ENCODE measurements at regions not wholly inside any gene's neighbourhood (a gene's known extent, or its start where the extent isn't known, plus 50 kb on each side); places are given as distances from the start of the nearest gene placed in this dataset.
"Not testable (repeated sequence)": the region's sequence is repeated elsewhere in the genome, so short reads cannot be mapped to it uniquely, and the experiment has no call there.

DNA sequence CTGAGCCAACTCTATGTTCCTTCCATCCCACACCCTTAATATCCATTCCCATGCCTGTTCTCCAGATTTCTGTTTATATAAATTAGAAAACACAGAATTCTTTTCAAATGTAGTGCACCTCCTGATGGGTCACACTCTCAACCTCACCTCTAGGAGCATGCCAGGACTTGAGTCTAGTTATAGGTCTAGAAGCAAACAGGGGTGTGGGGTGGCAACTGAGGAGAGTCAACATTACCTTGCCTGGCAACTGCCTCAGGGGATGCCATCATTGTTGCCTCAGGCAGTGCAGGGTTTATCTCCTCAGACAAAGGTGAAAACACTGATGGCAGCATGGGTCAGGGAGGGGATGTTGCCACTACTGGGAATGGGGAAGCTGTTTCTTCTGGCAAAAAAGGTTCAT lies 181.0 kb upstream of the IPO5 start:
- not testable (repeated sequence) for H3K79me2 ChIP-seq (ENCODE audit: insufficient read depth, low read length); H3K4me1 Mint-ChIP-seq (ENCODE audit: low read depth, unreplicated experiment); H3K27me3 Mint-ChIP-seq (ENCODE audit: low read depth, unreplicated experiment); H3K36me3 Mint-ChIP-seq (ENCODE audit: low read depth, unreplicated experiment); H3K27ac Mint-ChIP-seq (ENCODE audit: unreplicated experiment); H3K4me3 ChIP-seq (ENCODE audit: insufficient read depth, low read depth, low read length); H4K20me1 ChIP-seq (ENCODE audit: insufficient read depth, low read length); H3K4me2 ChIP-seq (ENCODE audit: low read length); H3K27ac ChIP-seq (ENCODE audit: low read depth, low read length); H3K4me3 Mint-ChIP-seq (ENCODE audit: unreplicated experiment); H3K4me1 ChIP-seq (ENCODE audit: insufficient read depth, low read length); H3K36me3 ChIP-seq (ENCODE audit: insufficient read depth, low read length); H3K9ac ChIP-seq (ENCODE audit: low read length); DNase-seq (ENCODE audit: low read depth); H3K27me3 ChIP-seq (ENCODE audit: insufficient read depth, low read length); H2AFZ ChIP-seq (ENCODE audit: low read depth, low read length); H3K9me3 ChIP-seq (ENCODE audit: insufficient read depth, low read depth, low read length); FAIRE-seq
- H3K9me3 Mint-ChIP-seq (ENCODE audit: unreplicated experiment): peaks cover 13% of the 10 kb centered on the region

DNA sequence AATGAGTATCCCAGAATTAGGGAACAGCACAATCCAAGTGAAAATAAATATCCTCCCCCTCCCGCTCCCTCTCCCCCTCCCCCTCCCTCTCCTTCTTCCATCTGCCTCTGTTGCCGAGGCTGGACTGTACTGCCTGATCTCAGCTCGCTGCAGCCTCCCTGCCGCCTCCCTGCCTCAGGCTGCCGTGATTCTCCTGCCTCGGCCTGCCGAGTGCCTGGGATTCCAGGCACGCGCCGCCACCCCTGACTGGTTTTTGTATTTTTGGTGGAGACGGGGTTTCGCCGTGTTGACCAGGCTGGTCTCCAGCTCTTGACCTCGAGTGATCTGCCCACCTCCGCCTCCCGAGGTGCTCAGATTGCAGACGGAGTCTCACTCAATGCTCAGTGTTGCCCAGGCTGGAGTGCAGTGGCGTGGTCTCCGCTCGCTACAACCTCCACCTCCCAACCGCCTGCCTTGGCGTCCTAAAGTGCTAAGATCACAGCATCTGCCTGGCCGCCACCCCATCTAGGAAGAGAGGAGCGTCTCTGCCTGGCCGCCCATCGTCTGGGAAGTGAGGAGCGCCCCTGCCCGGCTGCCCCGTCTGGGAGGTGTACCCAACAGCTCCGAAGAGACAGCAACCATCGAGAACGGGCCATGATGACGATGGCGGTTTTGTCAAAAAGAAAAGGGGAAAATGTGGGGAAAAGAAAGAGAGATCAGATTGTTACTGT lies 178.9 kb upstream of the IPO5 start:
- not testable (repeated sequence) for H3K4me2 ChIP-seq (ENCODE audit: low read length); H3K27me3 ChIP-seq (ENCODE audit: insufficient read depth, low read length); H3K9me3 ChIP-seq (ENCODE audit: insufficient read depth, low read depth, low read length); H4K20me1 ChIP-seq (ENCODE audit: insufficient read depth, low read length); H3K36me3 Mint-ChIP-seq (ENCODE audit: low read depth, unreplicated experiment); H3K9ac ChIP-seq (ENCODE audit: low read length); H3K36me3 ChIP-seq (ENCODE audit: insufficient read depth, low read length); H3K4me3 Mint-ChIP-seq (ENCODE audit: unreplicated experiment); H3K79me2 ChIP-seq (ENCODE audit: insufficient read depth, low read length); H3K27ac Mint-ChIP-seq (ENCODE audit: unreplicated experiment); H3K27ac ChIP-seq (ENCODE audit: low read depth, low read length); DNase-seq (ENCODE audit: low read depth); H3K27me3 Mint-ChIP-seq (ENCODE audit: low read depth, unreplicated experiment); H3K4me1 Mint-ChIP-seq (ENCODE audit: low read depth, unreplicated experiment); H2AFZ ChIP-seq (ENCODE audit: low read depth, low read length); H3K4me3 ChIP-seq (ENCODE audit: insufficient read depth, low read depth, low read length); FAIRE-seq; H3K4me1 ChIP-seq (ENCODE audit: insufficient read depth, low read length)
- peaks cover 18% of the 10 kb centered on the region for H3K9me3 Mint-ChIP-seq (ENCODE audit: unreplicated experiment)

DNA sequence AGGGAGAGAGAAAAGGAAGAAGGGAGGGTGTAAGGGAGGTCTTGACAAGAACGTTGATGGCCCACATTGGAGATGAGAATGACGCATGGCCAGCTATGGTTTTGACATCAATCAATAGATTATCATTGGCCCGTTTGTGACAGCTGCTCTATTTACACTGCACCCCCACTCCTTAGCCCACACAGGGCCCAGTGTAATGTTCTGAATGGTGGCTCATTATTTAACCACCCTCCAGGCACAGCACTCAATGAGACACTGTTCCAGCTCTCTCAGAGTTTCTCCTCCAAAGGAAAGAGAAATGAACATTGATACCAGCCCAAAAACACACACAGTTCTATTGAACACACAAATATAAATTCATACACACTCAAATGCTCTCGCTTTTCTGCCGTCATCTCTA lies 173.0 kb upstream of the IPO5 start:
- Mint-ChIP-seq H3K27me3 (ENCODE audit: low read depth, unreplicated experiment) (no peaks in the 10 kb centered on the region), H3K9me3 (ENCODE audit: unreplicated experiment) (peaks cover 18% of the 10 kb centered on the region), H3K4me1 (ENCODE audit: low read depth, unreplicated experiment) (peaks cover 2% of the 10 kb centered on the region), H3K4me3 (ENCODE audit: unreplicated experiment) (no peak overlapping the region), H3K36me3 (ENCODE audit: low read depth, unreplicated experiment) (peaks cover 2% of the 10 kb centered on the region), H3K27ac (ENCODE audit: unreplicated experiment) (no peak overlapping the region)
- DNase-seq (ENCODE audit: low read depth) (no peak), FAIRE-seq (no peak)
- Histone ChIP-seq H3K4me2 (ENCODE audit: low read length) (no peak overlapping the region), H3K9ac (ENCODE audit: low read length) (no peak overlapping the region), H3K27me3 (ENCODE audit: insufficient read depth, low read length) (no peaks in the 10 kb centered on the region), H3K4me1 (ENCODE audit: insufficient read depth, low read length) (no peaks in the 10 kb centered on the region), H3K9me3 (ENCODE audit: insufficient read depth, low read depth, low read length) (no peaks in the 10 kb centered on the region), H3K36me3 (ENCODE audit: insufficient read depth, low read length) (no peaks in the 10 kb centered on the region), H3K79me2 (ENCODE audit: insufficient read depth, low read length) (no peaks in the 10 kb centered on the region), H2AFZ (ENCODE audit: low read depth, low read length) (no peak overlapping the region), H3K4me3 (ENCODE audit: insufficient read depth, low read depth, low read length) (no peak overlapping the region), H4K20me1 (ENCODE audit: insufficient read depth, low read length) (no peaks in the 10 kb centered on the region), H3K27ac (ENCODE audit: low read depth, low read length) (no peak overlapping the region)
- no peak for TF ChIP-seq EZH2 (IDR thresholded peaks at IDR 0.05; ENCODE audit: insufficient read depth, low read length)
- TF ChIP-seq, protein P1, sequence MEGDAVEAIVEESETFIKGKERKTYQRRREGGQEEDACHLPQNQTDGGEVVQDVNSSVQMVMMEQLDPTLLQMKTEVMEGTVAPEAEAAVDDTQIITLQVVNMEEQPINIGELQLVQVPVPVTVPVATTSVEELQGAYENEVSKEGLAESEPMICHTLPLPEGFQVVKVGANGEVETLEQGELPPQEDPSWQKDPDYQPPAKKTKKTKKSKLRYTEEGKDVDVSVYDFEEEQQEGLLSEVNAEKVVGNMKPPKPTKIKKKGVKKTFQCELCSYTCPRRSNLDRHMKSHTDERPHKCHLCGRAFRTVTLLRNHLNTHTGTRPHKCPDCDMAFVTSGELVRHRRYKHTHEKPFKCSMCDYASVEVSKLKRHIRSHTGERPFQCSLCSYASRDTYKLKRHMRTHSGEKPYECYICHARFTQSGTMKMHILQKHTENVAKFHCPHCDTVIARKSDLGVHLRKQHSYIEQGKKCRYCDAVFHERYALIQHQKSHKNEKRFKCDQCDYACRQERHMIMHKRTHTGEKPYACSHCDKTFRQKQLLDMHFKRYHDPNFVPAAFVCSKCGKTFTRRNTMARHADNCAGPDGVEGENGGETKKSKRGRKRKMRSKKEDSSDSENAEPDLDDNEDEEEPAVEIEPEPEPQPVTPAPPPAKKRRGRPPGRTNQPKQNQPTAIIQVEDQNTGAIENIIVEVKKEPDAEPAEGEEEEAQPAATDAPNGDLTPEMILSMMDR (IDR thresholded peaks at IDR 0.05; ENCODE audit: insufficient read depth, low read depth, low read length): no peak
